ENCODE measurements at regions not wholly inside any gene's neighbourhood (a gene's known extent, or its start where the extent isn't known, plus 50 kb on each side); places are given as distances from the start of the nearest gene placed in this dataset.

DNA sequence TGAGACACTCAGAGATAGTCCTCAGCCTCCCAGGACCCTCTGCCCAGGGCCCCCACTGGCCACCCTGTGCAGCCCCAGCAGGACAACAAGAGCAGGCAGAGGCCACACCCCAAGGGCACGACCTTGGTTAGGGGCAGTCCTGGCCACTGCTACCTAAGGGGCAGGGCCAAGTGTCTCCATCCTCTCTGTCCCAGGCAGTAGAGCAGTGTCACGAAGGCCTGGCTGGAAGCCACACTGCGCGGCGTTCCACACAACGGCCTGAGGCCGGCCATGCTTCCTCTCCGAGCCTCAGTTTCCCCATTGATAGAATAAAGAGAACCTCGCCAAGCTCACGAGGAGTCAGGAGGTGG is 1074.3 kb downstream of the BRD1 start:
- H3K9ac ChIP-seq (ENCODE audit: low read length): no peak overlapping the region
- no peak for DNase-seq

DNA sequence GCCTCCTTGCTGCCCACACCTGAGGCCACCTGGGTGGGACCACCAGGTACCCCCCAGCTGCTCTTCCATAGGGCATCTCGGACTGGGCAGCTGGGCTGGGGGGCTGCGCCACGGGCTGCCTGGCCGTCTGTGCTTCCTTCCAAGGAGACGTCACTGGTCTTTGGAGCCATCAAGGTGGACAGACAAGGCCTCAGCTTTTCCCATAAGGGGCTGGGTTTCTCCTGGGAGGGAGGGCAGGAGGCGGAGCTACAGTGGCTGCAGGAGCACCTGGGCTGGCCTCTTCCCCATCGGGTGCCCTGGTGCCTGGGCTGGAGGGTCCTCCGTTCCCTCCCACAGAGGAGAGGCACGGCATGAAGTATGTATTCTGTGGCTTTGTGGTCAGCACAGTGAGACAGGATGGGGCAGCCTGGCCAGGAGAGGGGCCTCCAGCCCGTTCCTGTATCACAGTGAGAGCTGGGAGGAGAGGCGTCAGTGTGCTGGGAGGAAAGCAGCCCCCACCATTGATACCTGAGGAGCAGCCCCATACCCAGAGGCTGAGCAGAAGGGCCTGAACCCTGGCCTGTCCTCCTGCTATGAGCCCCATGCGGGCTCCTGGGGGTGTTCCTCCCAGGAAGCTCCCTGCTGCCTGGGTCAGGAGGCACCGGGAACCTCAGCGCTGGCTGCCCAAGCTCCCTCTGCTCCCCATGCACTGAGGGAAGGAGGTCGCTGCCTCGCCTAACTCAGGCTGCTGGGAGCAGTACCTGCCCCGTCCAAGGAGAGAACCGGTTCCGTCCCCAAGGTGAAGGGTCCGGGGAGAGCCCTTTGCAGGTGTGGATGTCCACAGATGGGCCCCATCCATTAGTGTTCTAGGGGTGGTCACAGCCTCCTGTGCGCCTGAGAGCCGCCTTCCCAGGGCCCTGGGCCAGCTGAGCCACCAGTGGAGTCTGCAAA is 1075.0 kb downstream of the BRD1 start:
- Histone ChIP-seq H3K9me2 (replicated peaks; ENCODE audit: insufficient read depth, low read length) (no peaks in the 10 kb centered on the region), H4K20me1 (ENCODE audit: insufficient read depth, low read length) (no peaks in the 10 kb centered on the region), H3K9ac (ENCODE audit: low read length) (no peak overlapping the region), H3K4me2 (ENCODE audit: low read depth, low read length) (no peak overlapping the region), H3K27ac (ENCODE audit: low read length) (no peak overlapping the region), H3K4me3 (ENCODE audit: low read length) (no peak overlapping the region), H2AFZ (ENCODE audit: low read length) (no peak overlapping the region), H3K27me3 (replicated peaks; ENCODE audit: insufficient read depth, low read length) (no peaks in the 10 kb centered on the region), H3F3A (ENCODE audit: insufficient read depth, low read length) (no peaks in the 10 kb centered on the region), H3K79me2 (ENCODE audit: low read length) (no peaks in the 10 kb centered on the region), H3K4me1 (ENCODE audit: low read length) (no peaks in the 10 kb centered on the region), H3K36me3 (replicated peaks; ENCODE audit: insufficient read depth, low read length) (no peaks in the 10 kb centered on the region), H3K9me3 (replicated peaks; ENCODE audit: insufficient read depth, low read length) (no peaks in the 10 kb centered on the region)
- no peak for DNase-seq
- TF ChIP-seq EZH2 (optimal IDR thresholded peaks at IDR 0.05; ENCODE audit: low read depth, low read length): no peak
- TF ChIP-seq EZH2phosphoT487 (IDR thresholded peaks at IDR 0.05; ENCODE audit: low read length): no peak
- TF ChIP-seq, protein P1, sequence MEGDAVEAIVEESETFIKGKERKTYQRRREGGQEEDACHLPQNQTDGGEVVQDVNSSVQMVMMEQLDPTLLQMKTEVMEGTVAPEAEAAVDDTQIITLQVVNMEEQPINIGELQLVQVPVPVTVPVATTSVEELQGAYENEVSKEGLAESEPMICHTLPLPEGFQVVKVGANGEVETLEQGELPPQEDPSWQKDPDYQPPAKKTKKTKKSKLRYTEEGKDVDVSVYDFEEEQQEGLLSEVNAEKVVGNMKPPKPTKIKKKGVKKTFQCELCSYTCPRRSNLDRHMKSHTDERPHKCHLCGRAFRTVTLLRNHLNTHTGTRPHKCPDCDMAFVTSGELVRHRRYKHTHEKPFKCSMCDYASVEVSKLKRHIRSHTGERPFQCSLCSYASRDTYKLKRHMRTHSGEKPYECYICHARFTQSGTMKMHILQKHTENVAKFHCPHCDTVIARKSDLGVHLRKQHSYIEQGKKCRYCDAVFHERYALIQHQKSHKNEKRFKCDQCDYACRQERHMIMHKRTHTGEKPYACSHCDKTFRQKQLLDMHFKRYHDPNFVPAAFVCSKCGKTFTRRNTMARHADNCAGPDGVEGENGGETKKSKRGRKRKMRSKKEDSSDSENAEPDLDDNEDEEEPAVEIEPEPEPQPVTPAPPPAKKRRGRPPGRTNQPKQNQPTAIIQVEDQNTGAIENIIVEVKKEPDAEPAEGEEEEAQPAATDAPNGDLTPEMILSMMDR (IDR thresholded peaks at IDR 0.05; ENCODE audit: low read length): no peak

More for the DNA sequence above, 1074.3 kb downstream of the BRD1 start:
- no peaks in the 10 kb centered on the region for H3K79me2 ChIP-seq (ENCODE audit: low read length)
- no peak overlapping the region for H3K4me2 ChIP-seq (ENCODE audit: low read depth, low read length)
- H2AFZ ChIP-seq (ENCODE audit: low read length): no peak overlapping the region
- H3K4me3 ChIP-seq (ENCODE audit: low read length): no peak overlapping the region
- no peak overlapping the region for H3K27ac ChIP-seq (ENCODE audit: low read length)
- no peaks in the 10 kb centered on the region for H3F3A ChIP-seq (ENCODE audit: insufficient read depth, low read length)
- no peaks in the 10 kb centered on the region for H4K20me1 ChIP-seq (ENCODE audit: insufficient read depth, low read length)
- no peak for TF ChIP-seq EZH2 (optimal IDR thresholded peaks at IDR 0.05; ENCODE audit: low read depth, low read length)
- no peak for TF ChIP-seq EZH2phosphoT487 (IDR thresholded peaks at IDR 0.05; ENCODE audit: low read length)
- TF ChIP-seq, protein P1 (IDR thresholded peaks at IDR 0.05; ENCODE audit: low read length): no peak
- no peaks in the 10 kb centered on the region for H3K4me1 ChIP-seq (ENCODE audit: low read length)
- no peaks in the 10 kb centered on the region for H3K9me3 ChIP-seq (replicated peaks; ENCODE audit: insufficient read depth, low read length)
- no peaks in the 10 kb centered on the region for H3K9me2 ChIP-seq (replicated peaks; ENCODE audit: insufficient read depth, low read length)
- no peaks in the 10 kb centered on the region for H3K36me3 ChIP-seq (replicated peaks; ENCODE audit: insufficient read depth, low read length)
- no peaks in the 10 kb centered on the region for H3K27me3 ChIP-seq (replicated peaks; ENCODE audit: insufficient read depth, low read length)

DNA sequence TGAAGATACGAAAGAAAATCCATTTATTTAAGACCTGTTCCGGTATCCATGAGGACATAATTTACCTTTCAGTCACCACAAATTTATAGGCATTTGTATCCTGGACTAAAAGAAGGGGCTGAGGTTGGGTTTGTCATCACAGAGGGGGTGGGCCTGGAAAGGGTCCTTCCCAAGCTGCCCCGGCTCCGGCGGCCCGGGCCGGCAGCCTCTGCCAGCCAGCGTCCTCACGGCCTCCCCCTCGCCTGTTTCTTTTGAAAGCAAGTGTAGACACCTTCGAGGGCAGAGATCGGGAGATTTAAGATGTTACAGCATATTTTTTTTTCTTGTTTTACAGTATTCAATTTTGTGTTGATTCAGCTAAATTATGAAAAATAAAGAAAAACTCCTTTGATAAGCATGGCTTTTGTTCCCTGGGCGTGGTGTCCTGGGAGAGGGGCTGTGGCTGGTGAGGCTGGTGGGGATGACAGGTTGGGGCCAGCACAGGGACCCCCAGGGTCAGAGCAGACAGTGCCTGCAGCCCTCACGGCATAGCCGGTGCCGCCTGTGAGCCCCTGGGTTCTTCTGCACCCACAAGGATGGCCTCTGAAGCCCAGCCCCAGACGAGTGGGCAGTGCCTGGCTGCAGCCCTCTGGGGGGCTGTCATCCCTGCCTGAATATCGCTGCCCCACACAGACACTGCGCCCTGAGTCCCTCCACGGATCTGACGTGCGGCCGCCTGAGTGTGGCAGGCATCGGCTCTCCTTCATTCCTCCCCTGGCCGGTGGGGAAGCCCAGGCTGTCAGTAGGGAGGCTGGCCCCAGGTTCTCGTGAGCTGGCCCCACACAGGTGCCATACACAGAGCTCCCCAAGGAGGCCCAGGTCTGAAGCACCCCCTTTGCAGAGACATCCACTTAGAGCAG is 1075.9 kb downstream of the BRD1 start:
- Histone ChIP-seq H3K27me3 (replicated peaks; ENCODE audit: insufficient read depth, low read length) (no peaks in the 10 kb centered on the region), H3K9me3 (replicated peaks; ENCODE audit: insufficient read depth, low read length) (no peaks in the 10 kb centered on the region), H3K9ac (ENCODE audit: low read length) (no peak overlapping the region), H2AFZ (ENCODE audit: low read length) (no peak overlapping the region), H3K4me2 (ENCODE audit: low read depth, low read length) (no peak overlapping the region), H4K20me1 (ENCODE audit: insufficient read depth, low read length) (no peaks in the 10 kb centered on the region), H3K4me3 (ENCODE audit: low read length) (no peak overlapping the region), H3F3A (ENCODE audit: insufficient read depth, low read length) (no peaks in the 10 kb centered on the region), H3K9me2 (replicated peaks; ENCODE audit: insufficient read depth, low read length) (no peaks in the 10 kb centered on the region), H3K36me3 (replicated peaks; ENCODE audit: insufficient read depth, low read length) (no peaks in the 10 kb centered on the region), H3K79me2 (ENCODE audit: low read length) (no peaks in the 10 kb centered on the region), H3K4me1 (ENCODE audit: low read length) (no peaks in the 10 kb centered on the region), H3K27ac (ENCODE audit: low read length) (no peak overlapping the region)
- no peak for DNase-seq
- TF ChIP-seq EZH2 (optimal IDR thresholded peaks at IDR 0.05; ENCODE audit: low read depth, low read length): no peak

Measured in MM.1S (cell line).